PFSK-1 (cell line): ENCODE measurements at regions not wholly inside any gene's neighbourhood (a gene's known extent, or its start where the extent isn't known, plus 50 kb on each side); places are given as distances from the start of the nearest gene placed in this dataset.

ENCODE experiments used
- FOXP2 ChIP-seq: optimal IDR thresholded peaks from 2 replicates; pipeline ENCODE3; 2011; ENCODE audit warnings: borderline replicate concordance, control low read depth, inconsistent platforms; ENCODE audit not compliant: insufficient read depth; ENCODE audit errors: extremely low read length, extremely low read depth
- POLR2AphosphoS5 ChIP-seq: IDR thresholded peaks from 2 replicates; pipeline ENCODE4 v1.6.1; 2012; ENCODE audit warnings: low read depth, mild to moderate bottlenecking, control low read depth, low read length, moderate library complexity
- SIN3A ChIP-seq: IDR thresholded peaks from 2 replicates; pipeline ENCODE4 v1.6.1; 2012; ENCODE audit warnings: mild to moderate bottlenecking, low read length, moderate library complexity, borderline replicate concordance; ENCODE audit not compliant: insufficient read depth
- TAF1 ChIP-seq: IDR thresholded peaks from 2 replicates; pipeline ENCODE4 v1.6.1; 2012; ENCODE audit warnings: low read length, control low read depth, borderline replicate concordance; ENCODE audit not compliant: insufficient read depth
- TF ChIP-seq, protein P1 (sequence below), 2 experiments: IDR thresholded peaks; 2 replicates each; pipeline versions ENCODE4 v1.6.1 to v1.8.0; 2011 to 2012; ENCODE audit warnings: low read depth in 2 of 2, low read length in 2 of 2, control low read depth in 1 of 2, inconsistent platforms in 1 of 2, mild to moderate bottlenecking in 1 of 2, moderate library complexity in 1 of 2; ENCODE audit not compliant: insufficient read depth in 1 of 2

DNA sequence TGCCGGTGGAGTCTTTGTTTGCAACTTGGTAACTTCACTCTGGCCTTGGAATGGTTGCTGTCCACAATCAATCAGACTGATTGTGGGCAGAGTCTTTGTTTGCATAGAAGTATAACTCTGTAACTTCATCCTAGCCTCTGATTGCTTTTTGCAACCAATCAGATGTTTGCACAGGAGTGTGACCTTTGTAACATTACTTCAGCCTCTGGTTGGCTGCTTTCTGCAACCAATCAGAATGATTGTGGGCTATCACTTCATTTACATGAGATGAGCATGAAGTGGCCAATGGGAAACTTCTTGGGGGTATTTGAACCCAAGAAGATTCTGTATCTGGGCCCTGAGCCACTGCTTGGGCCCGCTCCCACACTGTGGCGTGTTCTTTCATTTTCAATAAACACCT is 79.6 kb upstream of the CLDN5 start:
- TF ChIP-seq POLR2AphosphoS5: no peak
- TF ChIP-seq FOXP2: no peak
- TF ChIP-seq, protein P1, sequence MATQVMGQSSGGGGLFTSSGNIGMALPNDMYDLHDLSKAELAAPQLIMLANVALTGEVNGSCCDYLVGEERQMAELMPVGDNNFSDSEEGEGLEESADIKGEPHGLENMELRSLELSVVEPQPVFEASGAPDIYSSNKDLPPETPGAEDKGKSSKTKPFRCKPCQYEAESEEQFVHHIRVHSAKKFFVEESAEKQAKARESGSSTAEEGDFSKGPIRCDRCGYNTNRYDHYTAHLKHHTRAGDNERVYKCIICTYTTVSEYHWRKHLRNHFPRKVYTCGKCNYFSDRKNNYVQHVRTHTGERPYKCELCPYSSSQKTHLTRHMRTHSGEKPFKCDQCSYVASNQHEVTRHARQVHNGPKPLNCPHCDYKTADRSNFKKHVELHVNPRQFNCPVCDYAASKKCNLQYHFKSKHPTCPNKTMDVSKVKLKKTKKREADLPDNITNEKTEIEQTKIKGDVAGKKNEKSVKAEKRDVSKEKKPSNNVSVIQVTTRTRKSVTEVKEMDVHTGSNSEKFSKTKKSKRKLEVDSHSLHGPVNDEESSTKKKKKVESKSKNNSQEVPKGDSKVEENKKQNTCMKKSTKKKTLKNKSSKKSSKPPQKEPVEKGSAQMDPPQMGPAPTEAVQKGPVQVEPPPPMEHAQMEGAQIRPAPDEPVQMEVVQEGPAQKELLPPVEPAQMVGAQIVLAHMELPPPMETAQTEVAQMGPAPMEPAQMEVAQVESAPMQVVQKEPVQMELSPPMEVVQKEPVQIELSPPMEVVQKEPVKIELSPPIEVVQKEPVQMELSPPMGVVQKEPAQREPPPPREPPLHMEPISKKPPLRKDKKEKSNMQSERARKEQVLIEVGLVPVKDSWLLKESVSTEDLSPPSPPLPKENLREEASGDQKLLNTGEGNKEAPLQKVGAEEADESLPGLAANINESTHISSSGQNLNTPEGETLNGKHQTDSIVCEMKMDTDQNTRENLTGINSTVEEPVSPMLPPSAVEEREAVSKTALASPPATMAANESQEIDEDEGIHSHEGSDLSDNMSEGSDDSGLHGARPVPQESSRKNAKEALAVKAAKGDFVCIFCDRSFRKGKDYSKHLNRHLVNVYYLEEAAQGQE (IDR thresholded peaks at IDR 0.05; ENCODE audit: insufficient read depth in 1 of 2, low read depth in 2 of 2, low read length in 2 of 2): no peak
- TF ChIP-seq TAF1: no peak
- TF ChIP-seq SIN3A: no peak
